Hepatocyte (in vitro differentiated cells): ENCODE measurements at regions not wholly inside any gene's neighbourhood (a gene's known extent, or its start where the extent isn't known, plus 50 kb on each side); places are given as distances from the start of the nearest gene placed in this dataset.

Experiments
- DNase-seq: peaks from one replicate; pipeline ENCODE4 v3.0.0-alpha.2; 2016; ENCODE audit warnings: low spot score
- H2AFZ ChIP-seq: fragments of 200-600 bp; sonication (generic); 2 replicates; pipeline ENCODE4 v1.6.0; 2016; ENCODE audit warnings: antibody characterized with exemption, mild to moderate bottlenecking
- H3K27ac ChIP-seq: fragments of 200-600 bp; sonication (generic); 2 replicates; pipeline ENCODE4 v1.5.1; 2016; ENCODE audit warnings: mild to moderate bottlenecking
- H3K27me3 ChIP-seq: fragments of 200-600 bp; sonication (generic); 2 replicates; pipeline ENCODE4 v1.6.1; 2016
- H3K36me3 ChIP-seq: fragments of 200-600 bp; sonication (generic); replicated peaks from 2 replicates; pipeline ENCODE4 v1.5.1; 2016; ENCODE audit warnings: low read depth; ENCODE audit not compliant: insufficient read depth
- H3K4me1 ChIP-seq: fragments of 200-600 bp; sonication (generic); 2 replicates; pipeline ENCODE4 v1.5.1; 2016; ENCODE audit warnings: mild to moderate bottlenecking, moderate library complexity; ENCODE audit not compliant: insufficient read depth
- H3K4me2 ChIP-seq: fragments of 200-600 bp; sonication (generic); 2 replicates; pipeline ENCODE4 v1.6.0; 2016
- H3K4me3 ChIP-seq: fragments of 200-600 bp; sonication (generic); 2 replicates; pipeline ENCODE4 v1.5.1; 2016; ENCODE audit warnings: mild to moderate bottlenecking
- H3K79me2 ChIP-seq: fragments of 200-600 bp; sonication (generic); 2 replicates; pipeline ENCODE4 v1.6.0; 2017; ENCODE audit warnings: mild to moderate bottlenecking
- H3K9me2 ChIP-seq: fragments of 200-600 bp; sonication (generic); replicated peaks from 2 replicates; pipeline ENCODE4 v1.6.0; 2017; ENCODE audit warnings: mild to moderate bottlenecking; ENCODE audit not compliant: insufficient read depth
- H3K9me3 ChIP-seq: fragments of 200-600 bp; sonication (generic); 2 replicates; pipeline ENCODE4 v1.5.1; 2016; ENCODE audit warnings: low read depth, mild to moderate bottlenecking
- H4K20me1 ChIP-seq: fragments of 200-600 bp; sonication (generic); 2 replicates; pipeline ENCODE4 v1.6.0; 2016; ENCODE audit warnings: mild to moderate bottlenecking; ENCODE audit not compliant: insufficient read depth, poor library complexity, severe bottlenecking
- CTCF ChIP-seq: fragments of 200-600 bp; sonication (generic); IDR thresholded peaks from 2 replicates; pipeline ENCODE4 v1.5.1; 2016; ENCODE audit warnings: antibody characterized with exemption, mild to moderate bottlenecking; ENCODE audit not compliant: poor library complexity
- EZH2 ChIP-seq: fragments of 200-600 bp; sonication (generic); IDR thresholded peaks from 2 replicates; pipeline ENCODE4 v1.6.1; 2016; ENCODE audit warnings: antibody characterized with exemption, mild to moderate bottlenecking, borderline replicate concordance
- EZH2phosphoT487 ChIP-seq: fragments of 200-600 bp; sonication (generic); IDR thresholded peaks from one replicate; pipeline ENCODE4 v1.6.1; 2018; ENCODE audit warnings: antibody characterized with exemption, mild to moderate bottlenecking, low read depth, moderate library complexity; ENCODE audit not compliant: unreplicated experiment, severe bottlenecking
- WGBS: methylation state at CpG from one replicate; pipeline ENCODE4 v1.1.6; 2016; ENCODE audit warnings: low lambda C conversion rate; ENCODE audit errors: missing lambda C conversion rate; 5-methylcytosine and 5-hydroxymethylcytosine counted together

GRCh38 chr19:29439688-29440550 is 85.9 kb upstream of the VSTM2B start:
- no peak overlapping the region for H3K4me2 ChIP-seq
- no peak overlapping the region for H2AFZ ChIP-seq
- no peak overlapping the region for H3K27ac ChIP-seq
- H3K4me3 ChIP-seq = no peak overlapping the region
- no peaks in the 10 kb centered on the region for H3K4me1 ChIP-seq
- H3K36me3 ChIP-seq = no peaks in the 10 kb centered on the region
- WGBS = 94% methylated on average over 31 of the region's 34 CpGs
- no peaks in the 10 kb centered on the region for H4K20me1 ChIP-seq
- TF ChIP-seq EZH2phosphoT487 (no peak), EZH2 (no peak), CTCF (no peak)
- no peaks in the 10 kb centered on the region for H3K79me2 ChIP-seq
- H3K9me3 ChIP-seq = no peaks in the 10 kb centered on the region
- H3K9me2 ChIP-seq = no peaks in the 10 kb centered on the region
- DNase-seq = no peak
- no peaks in the 10 kb centered on the region for H3K27me3 ChIP-seq

GRCh38 chr19:29442094-29442493 is 83.7 kb upstream of the VSTM2B start:
- Histone ChIP-seq H3K4me2 (no peak overlapping the region), H2AFZ (no peak overlapping the region), H3K4me1 (no peaks in the 10 kb centered on the region), H3K9me3 (no peaks in the 10 kb centered on the region), H4K20me1 (no peaks in the 10 kb centered on the region), H3K4me3 (no peak overlapping the region), H3K9me2 (no peaks in the 10 kb centered on the region), H3K79me2 (no peaks in the 10 kb centered on the region), H3K27me3 (no peaks in the 10 kb centered on the region), H3K36me3 (no peaks in the 10 kb centered on the region), H3K27ac (no peak overlapping the region)
- no peak for TF ChIP-seq CTCF
- no peak for TF ChIP-seq EZH2phosphoT487
- no peak for TF ChIP-seq EZH2
- no peak for DNase-seq
- WGBS = 85% methylated on average over 7 of the region's 7 CpGs

GRCh38 chr19:29442910-29443309 is 82.9 kb upstream of the VSTM2B start:
- Histone ChIP-seq H3K27ac (no peak overlapping the region), H3K36me3 (no peaks in the 10 kb centered on the region), H3K9me3 (no peaks in the 10 kb centered on the region), H3K4me2 (no peak overlapping the region), H3K4me1 (no peaks in the 10 kb centered on the region), H3K27me3 (no peaks in the 10 kb centered on the region), H3K79me2 (no peaks in the 10 kb centered on the region), H2AFZ (no peak overlapping the region), H4K20me1 (no peaks in the 10 kb centered on the region), H3K9me2 (no peaks in the 10 kb centered on the region), H3K4me3 (no peak overlapping the region)
- 77% methylated on average over 5 of the region's 5 CpGs for WGBS
- TF ChIP-seq EZH2phosphoT487 (no peak), CTCF (no peak), EZH2 (no peak)
- no peak for DNase-seq
